ENCODE measurements at regions not wholly inside any gene's neighbourhood (a gene's known extent, or its start where the extent isn't known, plus 50 kb on each side); places are given as distances from the start of the nearest gene placed in this dataset.

DNA sequence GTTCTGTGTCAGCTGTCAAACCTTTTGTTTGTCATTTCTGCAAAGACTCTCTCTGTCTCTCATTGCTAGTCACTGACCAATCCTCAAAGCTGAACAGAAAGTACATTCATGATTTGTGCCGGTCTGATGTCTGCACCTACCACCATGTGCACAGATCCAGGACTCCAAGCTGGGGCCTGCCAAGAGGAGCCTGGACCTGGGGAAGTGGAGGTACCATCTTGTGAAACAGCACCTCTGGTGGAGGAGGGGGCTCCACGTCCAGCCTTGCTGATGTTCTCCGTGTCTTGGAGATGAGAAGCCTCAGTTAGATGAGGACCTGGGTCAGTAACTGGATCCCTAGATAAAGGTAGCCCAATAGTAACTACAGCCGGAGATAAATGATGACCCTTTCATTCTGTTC is 98.9 kb downstream of the TENT4A start:
- H3K9me3 ChIP-seq (ENCODE audit: insufficient read depth, low read length) = no peaks in the 10 kb centered on the region
- no peak overlapping the region for H3K9ac ChIP-seq (ENCODE audit: low read length)
- H3K9me2 ChIP-seq (replicated peaks; ENCODE audit: insufficient read depth, low read length) = no peaks in the 10 kb centered on the region
- no peaks in the 10 kb centered on the region for H3K36me3 ChIP-seq (ENCODE audit: low read length)
- H4K20me1 ChIP-seq (ENCODE audit: low read depth, low read length) = no peaks in the 10 kb centered on the region
- no peak overlapping the region for H2AFZ ChIP-seq (ENCODE audit: low read depth, low read length, severe bottlenecking)
- no peaks in the 10 kb centered on the region for H3K79me2 ChIP-seq (ENCODE audit: insufficient read depth, low read length)
- no peak overlapping the region for H3K4me2 ChIP-seq (ENCODE audit: low read depth, low read length, poor library complexity, severe bottlenecking)
- H3F3A ChIP-seq (ENCODE audit: insufficient read depth) = no peaks in the 10 kb centered on the region
- TF ChIP-seq, protein P1, sequence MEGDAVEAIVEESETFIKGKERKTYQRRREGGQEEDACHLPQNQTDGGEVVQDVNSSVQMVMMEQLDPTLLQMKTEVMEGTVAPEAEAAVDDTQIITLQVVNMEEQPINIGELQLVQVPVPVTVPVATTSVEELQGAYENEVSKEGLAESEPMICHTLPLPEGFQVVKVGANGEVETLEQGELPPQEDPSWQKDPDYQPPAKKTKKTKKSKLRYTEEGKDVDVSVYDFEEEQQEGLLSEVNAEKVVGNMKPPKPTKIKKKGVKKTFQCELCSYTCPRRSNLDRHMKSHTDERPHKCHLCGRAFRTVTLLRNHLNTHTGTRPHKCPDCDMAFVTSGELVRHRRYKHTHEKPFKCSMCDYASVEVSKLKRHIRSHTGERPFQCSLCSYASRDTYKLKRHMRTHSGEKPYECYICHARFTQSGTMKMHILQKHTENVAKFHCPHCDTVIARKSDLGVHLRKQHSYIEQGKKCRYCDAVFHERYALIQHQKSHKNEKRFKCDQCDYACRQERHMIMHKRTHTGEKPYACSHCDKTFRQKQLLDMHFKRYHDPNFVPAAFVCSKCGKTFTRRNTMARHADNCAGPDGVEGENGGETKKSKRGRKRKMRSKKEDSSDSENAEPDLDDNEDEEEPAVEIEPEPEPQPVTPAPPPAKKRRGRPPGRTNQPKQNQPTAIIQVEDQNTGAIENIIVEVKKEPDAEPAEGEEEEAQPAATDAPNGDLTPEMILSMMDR (IDR thresholded peaks at IDR 0.05; ENCODE audit: insufficient read depth, low read length, poor library complexity, severe bottlenecking) = no peak
- no peak for TF ChIP-seq EZH2phosphoT487 (conservative IDR thresholded peaks at IDR 0.05; ENCODE audit: low read length)
- H3K27ac ChIP-seq (ENCODE audit: low read depth, low read length) = no peak overlapping the region
- H3K27me3 ChIP-seq (ENCODE audit: low read length) = no peaks in the 10 kb centered on the region
- no peak overlapping the region for H3K4me3 ChIP-seq (ENCODE audit: insufficient read depth, low read length, poor library complexity, severe bottlenecking)

DNA sequence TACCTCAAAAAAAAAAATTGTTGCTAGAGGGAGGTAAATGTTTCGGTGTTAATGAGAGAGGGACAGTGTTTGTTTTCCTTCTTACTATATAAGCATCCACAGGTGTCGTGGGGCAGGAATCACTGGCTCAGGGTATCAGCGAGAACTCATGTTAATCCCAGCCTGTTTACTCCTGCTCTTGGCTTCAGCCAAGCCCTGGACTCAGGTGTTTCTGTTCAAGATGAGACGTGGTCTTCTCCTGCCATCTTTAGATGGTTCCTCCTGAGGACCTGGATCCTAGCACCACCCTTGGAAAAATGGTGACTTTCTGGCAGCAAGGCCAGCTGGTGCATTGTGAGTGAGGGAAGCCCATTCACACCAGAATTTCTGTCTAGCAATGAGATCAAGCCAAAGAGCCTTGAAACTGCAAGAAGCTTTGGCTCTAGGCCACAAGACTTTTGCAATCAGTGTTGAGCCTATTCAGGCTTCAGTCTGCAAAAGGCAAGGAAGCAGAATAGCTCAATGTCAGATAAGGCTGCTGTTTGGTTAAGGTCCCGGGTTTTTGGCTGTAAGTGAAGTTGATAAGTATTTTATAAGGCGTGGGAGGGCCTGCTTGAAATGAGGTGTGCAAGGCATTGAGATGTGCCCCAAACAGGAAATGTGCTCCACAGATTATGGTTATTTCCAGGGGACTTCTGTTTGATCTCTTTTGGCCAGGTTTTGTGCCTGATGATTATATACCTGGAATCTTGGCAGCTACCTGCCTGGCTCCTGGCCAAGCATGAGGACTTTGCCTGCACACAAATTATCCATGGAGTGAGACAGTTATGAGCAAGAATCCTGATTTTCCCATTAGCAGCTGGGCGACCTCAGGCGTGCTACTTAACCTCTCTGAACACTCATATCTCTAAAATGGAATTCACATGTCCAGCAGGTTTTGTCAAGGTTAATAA is 99.8 kb downstream of the TENT4A start:
- no peaks in the 10 kb centered on the region for H3K9me3 ChIP-seq (ENCODE audit: insufficient read depth, low read length)
- H3K9ac ChIP-seq (ENCODE audit: low read length) = no peak overlapping the region
- no peaks in the 10 kb centered on the region for H3F3A ChIP-seq (ENCODE audit: insufficient read depth)
- no peaks in the 10 kb centered on the region for H4K20me1 ChIP-seq (ENCODE audit: low read depth, low read length)
- no peaks in the 10 kb centered on the region for H3K27me3 ChIP-seq (ENCODE audit: low read length)
- H3K27ac ChIP-seq (ENCODE audit: low read depth, low read length) = no peak overlapping the region
- H3K4me2 ChIP-seq (ENCODE audit: low read depth, low read length, poor library complexity, severe bottlenecking) = no peak overlapping the region
- H3K4me3 ChIP-seq (ENCODE audit: insufficient read depth, low read length, poor library complexity, severe bottlenecking) = no peak overlapping the region
- H3K9me2 ChIP-seq (replicated peaks; ENCODE audit: insufficient read depth, low read length) = no peaks in the 10 kb centered on the region
- no peak overlapping the region for H2AFZ ChIP-seq (ENCODE audit: low read depth, low read length, severe bottlenecking)
- no peaks in the 10 kb centered on the region for H3K36me3 ChIP-seq (ENCODE audit: low read length)
- TF ChIP-seq, protein P1 (IDR thresholded peaks at IDR 0.05; ENCODE audit: insufficient read depth, low read length, poor library complexity, severe bottlenecking) = no peak
- no peak for TF ChIP-seq EZH2phosphoT487 (conservative IDR thresholded peaks at IDR 0.05; ENCODE audit: low read length)
- H3K79me2 ChIP-seq (ENCODE audit: insufficient read depth, low read length) = no peaks in the 10 kb centered on the region

DNA sequence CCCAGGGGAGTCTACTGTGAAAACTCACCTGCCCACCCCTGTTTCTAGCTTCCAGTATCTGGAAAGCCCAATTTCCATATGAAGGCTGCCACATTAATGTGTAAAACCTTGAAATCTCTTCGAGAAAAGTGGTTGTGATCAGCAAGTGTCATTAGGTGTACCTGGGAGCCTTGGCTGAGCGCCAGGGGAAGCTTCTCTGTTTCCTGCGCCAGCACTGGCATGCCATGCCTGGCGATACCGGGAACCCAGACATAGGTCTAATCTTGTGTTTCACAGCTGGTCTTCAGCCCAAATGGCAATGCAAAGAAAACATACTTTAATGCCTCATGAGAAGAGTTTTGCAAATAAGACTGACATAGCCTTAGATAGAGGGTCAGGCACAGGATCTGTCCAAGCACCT is 101.6 kb downstream of the TENT4A start:
- no peaks in the 10 kb centered on the region for H3K27me3 ChIP-seq (ENCODE audit: low read length)
- H3K4me3 ChIP-seq (ENCODE audit: insufficient read depth, low read length, poor library complexity, severe bottlenecking) = no peak overlapping the region
- H3K9me2 ChIP-seq (replicated peaks; ENCODE audit: insufficient read depth, low read length) = no peaks in the 10 kb centered on the region
- H3K27ac ChIP-seq (ENCODE audit: low read depth, low read length) = no peak overlapping the region
- H3K36me3 ChIP-seq (ENCODE audit: low read length) = no peaks in the 10 kb centered on the region
- no peaks in the 10 kb centered on the region for H4K20me1 ChIP-seq (ENCODE audit: low read depth, low read length)
- H3K79me2 ChIP-seq (ENCODE audit: insufficient read depth, low read length) = no peaks in the 10 kb centered on the region
- TF ChIP-seq EZH2phosphoT487 (conservative IDR thresholded peaks at IDR 0.05; ENCODE audit: low read length) = no peak
- TF ChIP-seq, protein P1 (IDR thresholded peaks at IDR 0.05; ENCODE audit: insufficient read depth, low read length, poor library complexity, severe bottlenecking) = no peak
- H3K9me3 ChIP-seq (ENCODE audit: insufficient read depth, low read length) = no peaks in the 10 kb centered on the region
- no peaks in the 10 kb centered on the region for H3F3A ChIP-seq (ENCODE audit: insufficient read depth)
- no peak overlapping the region for H2AFZ ChIP-seq (ENCODE audit: low read depth, low read length, severe bottlenecking)
- no peak overlapping the region for H3K9ac ChIP-seq (ENCODE audit: low read length)
- no peak overlapping the region for H3K4me2 ChIP-seq (ENCODE audit: low read depth, low read length, poor library complexity, severe bottlenecking)

Data from SU-DHL-6 (cell line).